ENCODE measurements at regions not wholly inside any gene's neighbourhood (a gene's known extent, or its start where the extent isn't known, plus 50 kb on each side); places are given as distances from the start of the nearest gene placed in this dataset.
"Not testable (repeated sequence)": the region's sequence is repeated elsewhere in the genome, so short reads cannot be mapped to it uniquely, and the experiment has no call there.

- H3K27me3 Mint-ChIP-seq: no peaks in the 10 kb centered on the region
- peak; percentile 85 for DNase-seq
- H3K4me3 Mint-ChIP-seq: peak overlapping the region; percentile 15
- H3K36me3 Mint-ChIP-seq (ENCODE audit: low read depth): no peaks in the 10 kb centered on the region
- peak overlapping the region; percentile 81 for H3K27ac Mint-ChIP-seq
- H3K9me3 Mint-ChIP-seq: no peaks in the 10 kb centered on the region
- ChIA-PET POLR2A (interaction anchor here (1.0 kb wide), 1 partner anchor 36 kb away, joined by 3 read pairs; no protein-coding TSS in a partner anchor), CTCF (interaction anchor here (0.5 to 2.5 kb wide), 5 partner anchors 29 to 247 kb away, joined by 3 to 7 read pairs (median 4); no protein-coding TSS in a partner anchor)
- H3K4me1 Mint-ChIP-seq: peaks cover 84% of the 10 kb centered on the region
Measured at GRCh38 chr20:53869466-53870258, 200.7 kb downstream of the BCAS1 start.

DNA sequence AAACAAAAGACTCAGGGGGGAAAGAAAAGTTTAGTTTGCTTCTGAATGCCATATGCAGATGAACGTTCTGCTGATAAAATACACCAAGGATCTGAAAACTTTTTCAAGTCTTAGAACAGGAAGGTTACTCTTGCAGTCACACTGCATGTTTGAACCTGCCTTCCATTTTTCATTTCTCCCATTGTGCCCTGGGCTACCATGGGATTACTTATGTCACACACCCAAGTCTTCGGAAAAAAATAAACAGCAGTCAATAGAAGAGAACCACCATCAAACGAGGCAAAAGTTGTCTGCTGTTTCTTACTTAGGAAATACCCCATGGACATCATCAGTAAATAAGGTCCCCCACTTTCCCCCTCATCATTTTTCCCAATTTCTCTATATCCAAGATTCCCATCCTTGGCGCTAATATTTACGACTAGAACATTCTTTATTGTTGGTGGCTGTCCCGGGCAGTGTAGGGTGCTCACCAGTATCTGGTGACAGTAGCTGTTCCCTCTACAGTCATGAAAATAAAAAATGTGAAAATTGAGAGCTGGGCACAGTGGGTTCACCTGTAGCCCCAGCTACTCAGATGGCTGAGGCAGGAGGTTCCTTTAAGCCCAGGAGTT, 202.5 kb downstream of the BCAS1 start:
- H3K4me1 Mint-ChIP-seq: peaks cover 79% of the 10 kb centered on the region
- DNase-seq: no peak
- H3K4me3 Mint-ChIP-seq: no peak overlapping the region
- ChIA-PET CTCF (interaction anchor here (1.0 to 3.0 kb wide), 2 partner anchors 48 to 278 kb away, joined by 3 to 10 read pairs; no protein-coding TSS in a partner anchor), POLR2A (no interaction called here)
- H3K9me3 Mint-ChIP-seq: no peaks in the 10 kb centered on the region
- H3K27me3 Mint-ChIP-seq: no peaks in the 10 kb centered on the region
- peak overlapping the region; percentile 88 for H3K27ac Mint-ChIP-seq
- no peaks in the 10 kb centered on the region for H3K36me3 Mint-ChIP-seq (ENCODE audit: low read depth)

DNA sequence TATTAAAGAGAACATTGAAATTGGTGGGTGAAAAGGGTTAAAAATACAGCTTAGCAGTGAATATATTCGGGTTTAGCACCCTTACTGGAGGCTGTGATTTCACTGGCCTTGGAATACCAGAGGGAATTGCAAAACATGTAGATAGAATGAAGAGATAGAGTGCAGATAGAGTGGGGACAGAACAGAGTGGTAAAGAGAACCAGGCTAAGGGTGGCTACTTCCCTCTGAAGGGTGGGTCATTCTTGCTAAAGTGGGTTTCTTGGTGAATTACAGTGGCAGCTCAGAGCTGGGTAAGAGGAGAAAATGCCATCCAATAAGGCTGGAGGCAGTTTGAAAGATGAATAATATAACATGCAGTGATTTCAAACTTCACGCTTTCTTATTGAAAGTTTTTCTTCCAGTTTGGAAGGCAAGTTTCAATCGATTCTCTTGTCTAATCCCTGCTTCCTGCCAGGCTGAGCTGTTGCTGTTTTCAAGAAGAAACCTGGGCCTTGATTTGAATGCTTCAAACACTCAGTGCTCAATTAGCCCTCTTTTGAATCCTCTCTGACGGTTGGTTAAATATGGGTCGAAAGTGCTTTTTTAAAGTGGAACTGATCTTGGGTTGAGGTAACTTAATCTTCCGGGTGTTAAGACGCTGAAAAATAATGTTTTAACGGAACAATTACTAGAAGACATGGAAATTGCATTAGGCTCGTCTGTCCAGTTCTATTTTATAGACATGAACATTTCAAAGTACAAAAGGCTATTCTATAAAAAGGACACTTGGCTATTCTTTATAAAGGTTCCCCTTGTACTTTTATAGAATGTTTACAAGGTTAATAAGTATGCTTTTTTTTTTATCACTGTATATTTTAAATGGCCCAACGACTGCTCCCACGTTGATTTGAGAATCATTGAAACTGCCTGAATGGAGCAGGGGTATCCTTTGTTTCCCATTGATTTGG, 203.3 kb downstream of the BCAS1 start:
- Mint-ChIP-seq H3K4me1 (peaks cover 74% of the 10 kb centered on the region), H3K27me3 (no peaks in the 10 kb centered on the region), H3K4me3 (peak overlapping the region; percentile 20), H3K9me3 (no peaks in the 10 kb centered on the region), H3K27ac (peak overlapping the region; percentile 88), H3K36me3 (ENCODE audit: low read depth) (no peaks in the 10 kb centered on the region)
- no peak for DNase-seq
- ChIA-PET POLR2A (interaction anchor here (0.5 kb wide), 1 partner anchor 57 kb away, joined by 4 read pairs; no protein-coding TSS in a partner anchor), CTCF (interaction anchor here (0.9 to 3.0 kb wide), 7 partner anchors 10 to 277 kb away, joined by 3 to 14 read pairs (median 3); no protein-coding TSS in a partner anchor)

GRCh38 chr20:53865901-53866793, 204.2 kb downstream of the BCAS1 start:
- Mint-ChIP-seq H3K4me1 (peaks cover 66% of the 10 kb centered on the region), H3K27ac (peak overlapping the region; percentile 88), H3K4me3 (peak overlapping the region; percentile 45), H3K36me3 (ENCODE audit: low read depth) (no peaks in the 10 kb centered on the region), H3K27me3 (no peaks in the 10 kb centered on the region), H3K9me3 (no peaks in the 10 kb centered on the region)
- POLR2A ChIA-PET: no interaction called here
- CTCF ChIA-PET: interaction anchor here (0.9 to 3.0 kb wide), 8 partner anchors 9 to 245 kb away, joined by 3 to 14 read pairs (median 3); no protein-coding TSS in a partner anchor
- no peak for DNase-seq

DNA sequence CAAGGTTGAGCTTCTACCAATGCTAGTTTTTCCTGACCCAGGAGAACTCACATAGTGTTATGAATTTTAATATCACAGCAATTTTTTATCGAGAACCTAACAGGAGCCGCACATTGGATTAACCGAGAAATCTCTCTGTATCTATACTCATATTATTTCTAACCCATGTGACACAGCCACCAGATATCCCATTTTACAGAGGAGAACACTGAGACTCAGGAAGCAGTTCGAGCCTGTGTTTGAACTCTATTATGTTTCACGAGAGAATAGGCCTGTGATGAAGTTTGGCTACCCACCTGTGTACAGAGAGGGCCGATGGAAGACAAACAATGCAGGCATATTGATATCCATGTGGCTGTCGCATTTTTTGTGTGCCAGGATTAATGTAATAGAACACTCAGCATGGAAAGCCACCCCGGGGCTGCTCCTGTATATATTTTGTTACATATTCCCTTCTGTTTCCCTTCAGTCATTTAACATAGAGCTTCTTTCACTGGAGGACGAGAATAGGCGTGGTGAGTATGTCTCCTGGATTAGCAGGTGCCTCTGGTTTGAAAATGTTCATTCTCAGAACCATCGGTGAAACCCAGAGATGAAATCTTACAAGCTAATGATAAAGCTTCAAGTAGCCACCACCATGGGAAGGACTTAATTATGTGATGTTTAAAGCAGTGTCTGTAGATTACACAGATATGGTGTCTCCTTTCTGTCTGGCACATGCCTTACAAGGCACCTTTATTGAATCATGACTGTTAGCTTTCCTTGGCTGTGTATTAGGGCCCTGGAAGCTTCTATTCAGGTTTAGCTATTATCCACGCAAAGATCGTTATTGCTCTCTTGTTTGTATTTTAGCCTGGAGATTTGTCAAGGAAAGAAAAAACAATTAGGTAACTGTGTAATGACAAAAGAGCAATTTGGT, 205.4 kb downstream of the BCAS1 start:
- POLR2A ChIA-PET; DNase-seq; H3K36me3 Mint-ChIP-seq (ENCODE audit: low read depth); H3K27me3 Mint-ChIP-seq; H3K9me3 Mint-ChIP-seq: not testable (repeated sequence)
- peak overlapping the region; percentile 2 for H3K4me3 Mint-ChIP-seq
- CTCF ChIA-PET: interaction anchor here (1.2 to 3.0 kb wide), 8 partner anchors 8 to 243 kb away, joined by 3 to 14 read pairs (median 3); no protein-coding TSS in a partner anchor
- H3K27ac Mint-ChIP-seq: peak overlapping the region; percentile 88
- peaks cover 56% of the 10 kb centered on the region for H3K4me1 Mint-ChIP-seq

- POLR2A ChIA-PET; H3K9me3 Mint-ChIP-seq; DNase-seq; H3K36me3 Mint-ChIP-seq (ENCODE audit: low read depth); H3K4me3 Mint-ChIP-seq; H3K27me3 Mint-ChIP-seq; H3K27ac Mint-ChIP-seq: not testable (repeated sequence)
- CTCF ChIA-PET: interaction anchor here (1.4 kb wide), 1 partner anchor 15 kb away, joined by 3 read pairs; no protein-coding TSS in a partner anchor
- H3K4me1 Mint-ChIP-seq: peaks cover 49% of the 10 kb centered on the region
Measured at GRCh38 chr20:53863923-53864641, 206.3 kb downstream of the BCAS1 start.

GRCh38 chr20:53863535-53863922, 206.9 kb downstream of the BCAS1 start:
- H3K36me3 Mint-ChIP-seq (ENCODE audit: low read depth); POLR2A ChIA-PET; H3K27ac Mint-ChIP-seq; H3K4me3 Mint-ChIP-seq; H3K9me3 Mint-ChIP-seq; DNase-seq; H3K27me3 Mint-ChIP-seq: not testable (repeated sequence)
- CTCF ChIA-PET: interaction anchor here (0.6 kb wide), 1 partner anchor 573 kb away, joined by 3 read pairs; no protein-coding TSS in a partner anchor
- peaks cover 49% of the 10 kb centered on the region for H3K4me1 Mint-ChIP-seq

DNA sequence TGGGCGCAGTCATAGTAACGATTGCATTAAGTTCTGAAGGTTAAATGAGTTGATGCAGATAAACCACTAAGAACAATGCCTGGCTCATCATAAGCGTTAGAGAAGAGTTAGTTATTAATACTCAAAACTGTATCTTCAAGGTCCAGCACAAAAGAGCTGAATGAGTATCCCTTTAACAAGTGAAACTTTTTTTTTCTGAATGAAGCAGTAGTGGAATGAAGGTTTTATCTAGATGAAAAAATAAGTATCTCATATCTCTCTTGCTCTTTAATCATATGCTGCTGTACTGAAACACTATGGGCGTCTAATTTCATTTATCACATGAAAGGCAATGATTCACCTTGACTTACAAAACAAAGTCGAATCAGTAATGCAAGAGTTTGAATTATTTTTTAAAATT, 207.4 kb downstream of the BCAS1 start:
- H3K27ac Mint-ChIP-seq; POLR2A ChIA-PET; H3K27me3 Mint-ChIP-seq; DNase-seq; H3K36me3 Mint-ChIP-seq (ENCODE audit: low read depth); H3K9me3 Mint-ChIP-seq; H3K4me3 Mint-ChIP-seq: not testable (repeated sequence)
- peaks cover 48% of the 10 kb centered on the region for H3K4me1 Mint-ChIP-seq
- CTCF ChIA-PET: interaction anchor here (0.6 to 1.8 kb wide), 2 partner anchors 16 to 572 kb away, joined by 3 to 4 read pairs; no protein-coding TSS in a partner anchor

- H3K27me3 Mint-ChIP-seq; POLR2A ChIA-PET; H3K27ac Mint-ChIP-seq; H3K4me3 Mint-ChIP-seq; DNase-seq; H3K36me3 Mint-ChIP-seq (ENCODE audit: low read depth); H3K9me3 Mint-ChIP-seq: not testable (repeated sequence)
- CTCF ChIA-PET: interaction anchor here (1.8 kb wide), 1 partner anchor 16 kb away, joined by 4 read pairs; no protein-coding TSS in a partner anchor
- H3K4me1 Mint-ChIP-seq: peaks cover 48% of the 10 kb centered on the region
Measured at GRCh38 chr20:53862490-53862889, 207.9 kb downstream of the BCAS1 start.

GRCh38 chr20:53862136-53862397, 208.3 kb downstream of the BCAS1 start:
- ChIA-PET CTCF (interaction anchor here (0.6 to 1.8 kb wide), 3 partner anchors 15 to 91 kb away, joined by 3 to 4 read pairs (median 4); no protein-coding TSS in a partner anchor), POLR2A (interaction anchor here (0.6 kb wide), 1 partner anchor 241 kb away, joined by 3 read pairs; no protein-coding TSS in a partner anchor)
- H3K27ac Mint-ChIP-seq: not testable (repeated sequence)

More at GRCh38 chr20:53862136-53862397, 208.3 kb downstream of the BCAS1 start:
- not testable (repeated sequence) for H3K27me3 Mint-ChIP-seq; H3K9me3 Mint-ChIP-seq; H3K4me3 Mint-ChIP-seq; DNase-seq; H3K36me3 Mint-ChIP-seq (ENCODE audit: low read depth)
- H3K4me1 Mint-ChIP-seq: peaks cover 48% of the 10 kb centered on the region

Data from activated CD4-positive, alpha-beta T cell treated with anti-CD3 and anti-CD28 coated beads, Interleukin-2, amount 10 ng/mL, durations not matched to agents 7 days and 5 days (primary cell).